ENCODE measurements at regions not wholly inside any gene's neighbourhood (a gene's known extent, or its start where the extent isn't known, plus 50 kb on each side); places are given as distances from the start of the nearest gene placed in this dataset.

DNA sequence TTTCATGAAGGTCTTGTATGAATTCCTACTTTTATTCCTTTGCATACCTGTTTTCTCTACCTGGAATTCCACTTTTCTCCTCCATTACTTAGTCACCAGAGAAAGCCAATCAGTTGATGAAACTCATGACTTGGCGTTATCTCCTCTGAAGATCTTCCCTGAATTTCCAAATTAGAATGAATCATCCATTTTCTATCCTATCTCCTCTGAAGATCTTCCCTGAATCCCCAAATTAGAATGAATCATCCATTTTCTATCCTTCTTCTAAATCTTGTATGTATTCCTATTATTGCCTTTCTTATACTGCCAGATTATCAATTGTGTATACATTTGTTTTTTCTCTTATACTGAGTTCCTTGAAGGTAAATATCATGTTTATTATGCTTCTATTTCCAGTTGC, 440.4 kb downstream of the CCDC85A start:
- TF ChIP-seq EZH2 (IDR thresholded peaks at IDR 0.05) (no peak), POLR2AphosphoS5 (IDR thresholded peaks at IDR 0.05; ENCODE audit: borderline replicate concordance, low read depth, low read length) (no peak)
